Osteoblast (primary cell): ENCODE measurements at regions not wholly inside any gene's neighbourhood (a gene's known extent, or its start where the extent isn't known, plus 50 kb on each side); places are given as distances from the start of the nearest gene placed in this dataset.

ENCODE experiments used
- DNase-seq: peaks from one replicate; pipeline ENCODE4 v3.0.0; 2011; ENCODE audit warnings: low spot score, mixed read lengths; ENCODE audit not compliant: insufficient read length; ENCODE audit errors: missing footprints
- H2AFZ ChIP-seq: 2 replicates; pipeline ENCODE4 v1.6.0; 2011; ENCODE audit warnings: mild to moderate bottlenecking, low read length
- H3K27ac ChIP-seq: 2 replicates; pipeline ENCODE4 v1.5.1; 2011; ENCODE audit warnings: mild to moderate bottlenecking, low read depth, low read length, moderate library complexity
- H3K27me3 ChIP-seq: 2 replicates; pipeline ENCODE4 v1.6.0; 2012; ENCODE audit warnings: mild to moderate bottlenecking, control low read depth, inconsistent platforms, low read length, moderate library complexity; ENCODE audit not compliant: insufficient read depth
- H3K36me3 ChIP-seq: 2 replicates; pipeline ENCODE4 v1.5.1; 2011; ENCODE audit warnings: mild to moderate bottlenecking, low read length, control low read depth, moderate library complexity; ENCODE audit not compliant: insufficient read depth
- H3K4me1 ChIP-seq: 2 replicates; pipeline ENCODE4 v1.5.1; 2011; ENCODE audit warnings: mild to moderate bottlenecking, low read length, control low read depth, moderate library complexity; ENCODE audit not compliant: insufficient read depth
- H3K4me2 ChIP-seq: 2 replicates; pipeline ENCODE4 v1.6.0; 2011; ENCODE audit warnings: mild to moderate bottlenecking, low read length; ENCODE audit not compliant: insufficient read depth
- H3K4me3 ChIP-seq: fragments of 200-600 bp; sonication (generic); 3 replicates; pipeline ENCODE4 v1.5.1; 2012; ENCODE audit warnings: mild to moderate bottlenecking, low read length, inconsistent platforms; ENCODE audit not compliant: insufficient read depth
- H3K79me2 ChIP-seq: 2 replicates; pipeline ENCODE4 v1.6.0; 2012; ENCODE audit warnings: mild to moderate bottlenecking, low read length, control low read depth, inconsistent platforms; ENCODE audit not compliant: insufficient read depth
- H3K9me3 ChIP-seq: 2 replicates; pipeline ENCODE4 v1.5.1; 2011; ENCODE audit warnings: low read depth, low read length, control low read depth
- H4K20me1 ChIP-seq: 2 replicates; pipeline ENCODE4 v1.6.0; 2012; ENCODE audit warnings: mild to moderate bottlenecking, low read length, control low read depth; ENCODE audit not compliant: insufficient read depth
- TF ChIP-seq, protein P1 (sequence below): IDR thresholded peaks from 2 replicates; pipeline ENCODE4 v1.5.1; 2011; ENCODE audit warnings: mild to moderate bottlenecking, low read depth, low read length, moderate library complexity; ENCODE audit errors: extremely low read depth

DNA sequence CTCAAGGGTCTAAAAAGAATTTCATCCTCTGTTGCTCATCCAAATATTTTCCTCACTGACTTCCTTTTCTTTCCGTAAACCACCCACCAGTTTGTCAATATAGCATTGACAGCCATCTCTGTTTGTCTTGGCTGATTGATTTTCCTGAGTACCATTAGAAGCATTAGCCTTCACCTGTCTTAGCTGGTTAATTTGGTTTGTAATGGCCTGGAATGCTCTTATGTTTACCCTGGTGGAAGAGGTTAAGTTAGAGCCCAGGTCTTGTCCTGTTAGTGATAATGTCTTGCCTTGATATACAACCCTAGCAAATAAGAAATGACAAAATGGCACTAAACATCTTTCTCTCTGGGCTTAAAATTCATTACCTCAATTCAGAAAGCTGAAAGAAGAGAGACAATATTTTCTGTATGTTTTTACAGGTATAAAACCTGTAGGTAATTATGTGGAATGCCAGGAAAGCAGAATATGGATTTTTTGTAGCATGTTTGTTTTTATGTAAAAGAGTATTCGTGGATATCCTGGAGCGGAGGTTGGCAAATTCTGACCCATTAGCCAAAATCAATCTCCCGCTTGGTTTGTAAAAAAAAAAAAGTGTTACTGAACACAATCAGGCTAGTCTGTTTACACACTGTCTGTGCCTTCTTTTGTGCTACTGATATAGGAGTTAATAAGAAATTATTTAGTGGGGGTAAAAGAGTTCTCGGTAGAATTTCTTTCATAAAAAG, 224.4 kb upstream of the DAAM1 start:
- Histone ChIP-seq H3K4me3 (no peak overlapping the region), H3K4me1 (no peaks in the 10 kb centered on the region), H2AFZ (no peak overlapping the region), H3K4me2 (no peak overlapping the region), H3K79me2 (no peaks in the 10 kb centered on the region), H3K9me3 (no peaks in the 10 kb centered on the region), H3K27ac (no peak overlapping the region), H4K20me1 (no peaks in the 10 kb centered on the region), H3K36me3 (no peaks in the 10 kb centered on the region), H3K27me3 (no peaks in the 10 kb centered on the region)
- TF ChIP-seq, protein P1, sequence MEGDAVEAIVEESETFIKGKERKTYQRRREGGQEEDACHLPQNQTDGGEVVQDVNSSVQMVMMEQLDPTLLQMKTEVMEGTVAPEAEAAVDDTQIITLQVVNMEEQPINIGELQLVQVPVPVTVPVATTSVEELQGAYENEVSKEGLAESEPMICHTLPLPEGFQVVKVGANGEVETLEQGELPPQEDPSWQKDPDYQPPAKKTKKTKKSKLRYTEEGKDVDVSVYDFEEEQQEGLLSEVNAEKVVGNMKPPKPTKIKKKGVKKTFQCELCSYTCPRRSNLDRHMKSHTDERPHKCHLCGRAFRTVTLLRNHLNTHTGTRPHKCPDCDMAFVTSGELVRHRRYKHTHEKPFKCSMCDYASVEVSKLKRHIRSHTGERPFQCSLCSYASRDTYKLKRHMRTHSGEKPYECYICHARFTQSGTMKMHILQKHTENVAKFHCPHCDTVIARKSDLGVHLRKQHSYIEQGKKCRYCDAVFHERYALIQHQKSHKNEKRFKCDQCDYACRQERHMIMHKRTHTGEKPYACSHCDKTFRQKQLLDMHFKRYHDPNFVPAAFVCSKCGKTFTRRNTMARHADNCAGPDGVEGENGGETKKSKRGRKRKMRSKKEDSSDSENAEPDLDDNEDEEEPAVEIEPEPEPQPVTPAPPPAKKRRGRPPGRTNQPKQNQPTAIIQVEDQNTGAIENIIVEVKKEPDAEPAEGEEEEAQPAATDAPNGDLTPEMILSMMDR, result no peak
- DNase-seq, result no peak

DNA sequence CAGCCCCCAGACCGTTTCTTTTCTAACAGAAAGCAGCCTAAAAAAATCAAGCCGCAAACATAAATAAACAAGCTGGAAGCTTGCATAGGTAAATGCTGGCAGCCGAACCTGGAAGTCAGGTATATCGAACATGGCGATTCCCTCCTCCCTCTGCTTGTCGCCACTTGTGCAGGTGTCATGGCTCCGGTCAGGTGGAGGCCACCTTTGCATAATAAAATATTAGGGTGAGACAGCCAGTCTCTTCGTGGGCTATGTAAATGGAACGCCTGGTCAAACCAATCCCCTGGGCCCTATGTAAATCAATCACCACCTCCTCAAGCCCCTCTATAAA, 223.9 kb upstream of the DAAM1 start:
- no peaks in the 10 kb centered on the region for H3K27me3 ChIP-seq

DNA sequence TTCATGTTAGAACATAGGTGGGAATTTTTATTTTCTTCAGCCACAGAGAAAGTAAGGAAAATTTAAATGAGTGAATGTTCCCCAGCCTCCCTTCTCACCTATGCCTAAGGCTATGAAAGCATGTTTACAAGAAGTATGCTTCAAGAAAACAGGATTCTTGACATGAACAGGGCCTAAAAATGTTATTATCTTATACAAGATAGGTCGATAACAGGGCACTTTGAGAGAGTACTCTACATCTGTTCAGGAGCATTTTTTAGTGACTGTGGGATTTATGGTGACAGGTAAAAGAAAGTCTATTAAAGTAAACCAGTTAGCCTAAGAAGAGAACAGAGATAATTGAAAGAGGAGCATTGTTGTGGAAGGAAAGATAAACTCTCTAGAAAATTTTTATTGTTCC, 222.9 kb upstream of the DAAM1 start:
- no peaks in the 10 kb centered on the region for H4K20me1 ChIP-seq
- no peak overlapping the region for H3K4me2 ChIP-seq
- no peaks in the 10 kb centered on the region for H3K36me3 ChIP-seq
- no peaks in the 10 kb centered on the region for H3K79me2 ChIP-seq
- TF ChIP-seq, protein P1, result no peak
- no peaks in the 10 kb centered on the region for H3K9me3 ChIP-seq
- H3K4me3 ChIP-seq, result no peak overlapping the region
- no peak overlapping the region for H3K27ac ChIP-seq
- no peak for DNase-seq
- H2AFZ ChIP-seq, result no peak overlapping the region
- no peaks in the 10 kb centered on the region for H3K27me3 ChIP-seq
- no peaks in the 10 kb centered on the region for H3K4me1 ChIP-seq

More for the DNA sequence above, 223.9 kb upstream of the DAAM1 start:
- Histone ChIP-seq H2AFZ (no peak overlapping the region), H3K4me1 (no peaks in the 10 kb centered on the region), H3K36me3 (no peaks in the 10 kb centered on the region), H4K20me1 (no peaks in the 10 kb centered on the region), H3K9me3 (no peaks in the 10 kb centered on the region), H3K27ac (no peak overlapping the region), H3K4me3 (no peak overlapping the region), H3K79me2 (no peaks in the 10 kb centered on the region), H3K4me2 (no peak overlapping the region)
- TF ChIP-seq, protein P1, result no peak
- DNase-seq, result no peak

DNA sequence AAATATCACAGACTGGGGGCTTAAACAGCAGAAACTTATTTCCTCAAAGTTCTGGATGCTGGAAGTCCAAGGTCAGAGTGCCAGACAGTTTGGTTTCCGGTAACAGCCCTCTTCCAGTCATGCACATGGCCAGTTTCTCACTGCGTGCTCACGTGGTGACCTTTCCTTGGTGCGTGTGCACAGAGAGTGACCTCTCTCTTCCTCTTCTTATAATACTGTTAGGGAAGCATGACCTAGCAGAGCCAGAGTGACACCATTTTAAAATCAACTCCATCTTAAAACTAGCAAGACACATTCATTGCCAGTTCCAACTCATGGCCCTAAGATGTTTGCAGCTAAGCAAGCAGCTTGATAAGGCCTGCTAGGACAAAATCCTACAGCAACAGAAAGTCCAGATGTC, 221.5 kb upstream of the DAAM1 start:
- H3K4me1 ChIP-seq, result no peaks in the 10 kb centered on the region
- H3K9me3 ChIP-seq, result no peaks in the 10 kb centered on the region
- H3K36me3 ChIP-seq, result no peaks in the 10 kb centered on the region
- no peak overlapping the region for H3K4me2 ChIP-seq
- H3K79me2 ChIP-seq, result no peaks in the 10 kb centered on the region
- H3K27me3 ChIP-seq, result no peaks in the 10 kb centered on the region
- no peaks in the 10 kb centered on the region for H4K20me1 ChIP-seq
- H3K4me3 ChIP-seq, result no peak overlapping the region
- no peak overlapping the region for H2AFZ ChIP-seq
- H3K27ac ChIP-seq, result no peak overlapping the region
- TF ChIP-seq, protein P1, result no peak
- DNase-seq, result no peak
